KMS-11 (cell line): ENCODE measurements at regions not wholly inside any gene's neighbourhood (a gene's known extent, or its start where the extent isn't known, plus 50 kb on each side); places are given as distances from the start of the nearest gene placed in this dataset.

ENCODE experiments used
- H2AFZ ChIP-seq: fragments of 200-600 bp; sonication (generic); 2 replicates; pipeline ENCODE4 v1.6.1; 2016; ENCODE audit warnings: antibody characterized with exemption, mixed run types, low read depth
- H3K27ac ChIP-seq: fragments of 200-600 bp; sonication (generic); 2 replicates; pipeline ENCODE4 v1.6.1; 2016; ENCODE audit warnings: mild to moderate bottlenecking, mixed run types
- H3K27me3 ChIP-seq: fragments of 200-600 bp; sonication (generic); 2 replicates; pipeline ENCODE4 v1.6.1; 2017; ENCODE audit warnings: mild to moderate bottlenecking, low read depth, mixed run types, moderate library complexity; ENCODE audit not compliant: insufficient read depth
- H3K36me3 ChIP-seq: fragments of 200-600 bp; sonication (generic); 2 replicates; pipeline ENCODE4 v1.6.1; 2017; ENCODE audit warnings: mild to moderate bottlenecking, mixed run types; ENCODE audit not compliant: insufficient read depth
- H3K4me1 ChIP-seq: fragments of 200-600 bp; sonication (generic); 2 replicates; pipeline ENCODE4 v1.6.1; 2016; ENCODE audit warnings: mild to moderate bottlenecking, low read depth, mixed run types; ENCODE audit not compliant: poor library complexity, severe bottlenecking
- H3K4me2 ChIP-seq: fragments of 200-600 bp; sonication (generic); 2 replicates; pipeline ENCODE4 v1.7.0; 2016; ENCODE audit warnings: mild to moderate bottlenecking, mixed run types
- H3K4me3 ChIP-seq: fragments of 200-600 bp; sonication (generic); IDR thresholded peaks from 2 replicates; pipeline ENCODE4 v1.6.1; 2017; ENCODE audit warnings: low read depth, low read length, mixed read lengths; ENCODE audit not compliant: insufficient read depth
- H3K79me2 ChIP-seq: fragments of 200-600 bp; sonication (generic); 2 replicates; pipeline ENCODE4 v1.6.1; 2016; ENCODE audit warnings: low read depth, mixed run types; ENCODE audit not compliant: insufficient read depth
- H3K9ac ChIP-seq: fragments of 200-600 bp; sonication (generic); 2 replicates; pipeline ENCODE4 v1.6.1; 2016; ENCODE audit warnings: mild to moderate bottlenecking, mixed run types
- H4K20me1 ChIP-seq: fragments of 200-600 bp; sonication (generic); 2 replicates; pipeline ENCODE4 v1.6.1; 2016; ENCODE audit warnings: mild to moderate bottlenecking, mixed run types; ENCODE audit not compliant: insufficient read depth
- CTCF ChIP-seq: fragments of 200-600 bp; sonication (generic); conservative IDR thresholded peaks from 2 replicates; pipeline ENCODE4 v1.6.1; 2017; ENCODE audit warnings: low read depth, mild to moderate bottlenecking, antibody characterized with exemption, low read length, moderate library complexity, mixed read lengths

GRCh38 chr6:48983377-48983776 lies 479.7 kb downstream of the MMUT start:
- Histone ChIP-seq H3K4me2 (no peak overlapping the region), H3K79me2 (no peaks in the 10 kb centered on the region), H3K4me3 (no peak overlapping the region), H4K20me1 (no peaks in the 10 kb centered on the region), H3K36me3 (no peaks in the 10 kb centered on the region), H3K9ac (no peak overlapping the region), H3K27ac (no peak overlapping the region), H3K27me3 (no peaks in the 10 kb centered on the region), H3K4me1 (no peaks in the 10 kb centered on the region), H2AFZ (no peak overlapping the region)
- TF ChIP-seq CTCF = no peak

GRCh38 chr6:48979806-48980205 lies 483.2 kb downstream of the MMUT start:
- no peaks in the 10 kb centered on the region for H3K36me3 ChIP-seq
- no peak overlapping the region for H3K9ac ChIP-seq
- H3K4me1 ChIP-seq = no peaks in the 10 kb centered on the region
- no peak overlapping the region for H2AFZ ChIP-seq
- no peaks in the 10 kb centered on the region for H3K27me3 ChIP-seq
- no peak overlapping the region for H3K4me3 ChIP-seq
- no peaks in the 10 kb centered on the region for H4K20me1 ChIP-seq
- H3K79me2 ChIP-seq = no peaks in the 10 kb centered on the region
- H3K4me2 ChIP-seq = no peak overlapping the region
- no peak overlapping the region for H3K27ac ChIP-seq
- TF ChIP-seq CTCF = no peak

GRCh38 chr6:48979085-48979484 lies 484.0 kb downstream of the MMUT start:
- Histone ChIP-seq H2AFZ (no peak overlapping the region), H3K27me3 (no peaks in the 10 kb centered on the region), H3K9ac (no peak overlapping the region), H3K4me2 (no peak overlapping the region), H3K4me1 (no peaks in the 10 kb centered on the region), H4K20me1 (no peaks in the 10 kb centered on the region), H3K36me3 (no peaks in the 10 kb centered on the region), H3K4me3 (no peak overlapping the region), H3K27ac (no peak overlapping the region), H3K79me2 (no peaks in the 10 kb centered on the region)
- TF ChIP-seq CTCF = no peak

- H3K4me1 ChIP-seq = no peaks in the 10 kb centered on the region
- no peaks in the 10 kb centered on the region for H3K27me3 ChIP-seq
- no peak overlapping the region for H3K9ac ChIP-seq
- no peaks in the 10 kb centered on the region for H3K79me2 ChIP-seq
- H3K27ac ChIP-seq = no peak overlapping the region
- H2AFZ ChIP-seq = no peak overlapping the region
- no peak for TF ChIP-seq CTCF
- H3K4me2 ChIP-seq = no peak overlapping the region
- no peaks in the 10 kb centered on the region for H3K36me3 ChIP-seq
- H4K20me1 ChIP-seq = no peaks in the 10 kb centered on the region
- H3K4me3 ChIP-seq = no peak overlapping the region
Observed at GRCh38 chr6:48978016-48978415, 485.0 kb downstream of the MMUT start.

- H3K9ac ChIP-seq = no peak overlapping the region
- no peak for TF ChIP-seq CTCF
- no peaks in the 10 kb centered on the region for H3K36me3 ChIP-seq
- no peak overlapping the region for H3K27ac ChIP-seq
- H2AFZ ChIP-seq = no peak overlapping the region
- no peaks in the 10 kb centered on the region for H3K27me3 ChIP-seq
- no peaks in the 10 kb centered on the region for H3K79me2 ChIP-seq
- no peaks in the 10 kb centered on the region for H4K20me1 ChIP-seq
- no peaks in the 10 kb centered on the region for H3K4me1 ChIP-seq
- no peak overlapping the region for H3K4me3 ChIP-seq
- no peak overlapping the region for H3K4me2 ChIP-seq
Observed at GRCh38 chr6:48977573-48977972, 485.5 kb downstream of the MMUT start.
